ENCODE measurements at regions not wholly inside any gene's neighbourhood (a gene's known extent, or its start where the extent isn't known, plus 50 kb on each side); places are given as distances from the start of the nearest gene placed in this dataset.
"Not testable (repeated sequence)": the region's sequence is repeated elsewhere in the genome, so short reads cannot be mapped to it uniquely, and the experiment has no call there.

GRCh38 chrX:131595120-131595519, 51.2 kb downstream of the OR13H1 start:
- no peak for DNase-seq

DNA sequence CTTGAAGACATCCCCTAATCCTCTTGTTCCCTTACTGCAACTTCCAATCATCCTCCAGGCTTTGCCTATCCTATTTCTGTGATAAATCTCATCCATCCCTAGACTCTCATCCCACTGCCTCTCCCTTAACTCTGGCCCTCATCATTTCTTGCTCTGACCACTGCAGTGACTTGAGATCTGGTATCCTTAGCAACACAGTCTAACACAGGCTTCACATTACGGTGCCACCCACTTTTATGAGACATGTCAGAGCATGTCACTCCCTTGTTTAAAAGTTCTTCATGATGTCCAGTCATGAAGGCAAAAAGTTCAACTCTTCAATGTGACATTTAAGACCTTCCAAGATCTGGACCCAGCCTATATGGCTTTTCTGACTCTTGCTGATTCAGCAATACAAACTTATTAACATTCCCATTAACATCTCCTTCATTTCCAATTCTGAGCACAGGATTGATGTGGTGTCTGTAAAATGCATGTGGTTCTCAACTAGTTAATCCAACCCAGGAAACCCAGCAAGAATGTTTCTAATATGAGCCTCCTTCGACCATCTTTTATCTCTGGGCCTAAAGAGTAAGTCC, 64.0 kb downstream of the OR13H1 start:
- no peak for DNase-seq

DNA sequence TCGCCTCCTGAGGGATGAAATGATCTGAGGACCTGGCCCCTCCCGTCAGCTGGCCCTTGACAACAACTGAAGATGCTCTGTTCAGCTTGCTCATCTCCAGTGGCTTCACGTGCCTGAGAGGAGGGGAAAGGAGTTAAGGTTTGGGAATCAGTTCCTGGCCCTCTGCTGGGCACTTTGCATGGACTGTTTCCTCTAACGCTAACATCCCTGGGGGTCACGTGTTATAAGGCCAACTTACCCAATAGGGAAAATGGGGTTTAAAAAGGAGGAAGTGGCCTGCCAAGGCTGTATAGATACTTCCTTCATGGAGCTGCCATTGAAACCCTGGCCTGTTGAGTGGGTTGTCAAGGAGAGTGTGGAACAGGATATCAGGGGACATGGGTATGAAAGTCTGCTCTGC, 65.6 kb downstream of the OR13H1 start:
- DNase-seq, result no peak

- no peak for DNase-seq
These were observed 69.4 kb downstream of the OR13H1 start for GRCh38 chrX:131613260-131613659.

- no peak for DNase-seq
These were observed 70.4 kb downstream of the OR13H1 start for GRCh38 chrX:131614241-131614640.

DNA sequence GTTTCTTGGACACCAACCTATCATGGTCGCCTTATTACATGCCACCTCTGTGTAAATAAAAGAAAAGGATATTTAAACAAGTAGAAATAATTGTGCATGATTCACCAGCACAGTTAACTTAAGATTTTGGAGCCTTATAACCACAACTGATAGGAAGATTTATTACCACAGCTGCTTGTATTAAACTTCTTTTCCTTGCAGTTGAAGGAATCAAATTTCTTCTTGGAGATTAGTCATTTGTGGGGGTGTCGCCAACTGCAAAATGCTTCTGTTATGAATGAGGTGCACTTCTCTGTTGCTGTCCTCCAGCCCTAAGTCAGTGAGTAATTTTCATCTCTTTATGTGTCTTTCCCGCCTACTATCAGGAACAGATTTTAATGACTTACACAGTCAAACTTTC, 73.3 kb downstream of the OR13H1 start:
- DNase-seq, result no peak

GRCh38 chrX:131621650-131622049, 77.8 kb downstream of the OR13H1 start:
- DNase-seq, result no peak

- peak; percentile 3 for DNase-seq
These were observed 82.9 kb downstream of the OR13H1 start for GRCh38 chrX:131626681-131627296.

DNA sequence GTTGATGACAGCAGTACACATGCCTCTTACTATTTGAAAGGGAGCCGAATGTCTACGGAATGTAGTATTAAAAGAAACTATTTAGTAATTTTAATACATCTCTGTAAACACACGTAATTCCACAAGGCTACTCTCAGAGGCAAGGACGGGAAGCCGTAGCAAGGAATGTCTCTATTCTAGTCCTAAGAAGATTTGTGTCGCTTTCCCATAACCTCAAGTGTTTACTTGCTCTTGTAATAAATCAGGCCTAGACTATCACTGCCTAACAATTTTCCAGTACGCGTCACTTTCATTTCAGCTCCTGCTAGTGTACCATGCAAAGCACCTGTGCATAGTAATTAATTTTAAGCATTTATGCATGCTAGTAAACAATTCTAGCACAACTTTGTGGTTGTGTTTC, 86.7 kb downstream of the OR13H1 start:
- no peak for DNase-seq

GRCh38 chrX:131633285-131633917, 89.5 kb downstream of the OR13H1 start:
- DNase-seq, result peak; percentile 59

DNA sequence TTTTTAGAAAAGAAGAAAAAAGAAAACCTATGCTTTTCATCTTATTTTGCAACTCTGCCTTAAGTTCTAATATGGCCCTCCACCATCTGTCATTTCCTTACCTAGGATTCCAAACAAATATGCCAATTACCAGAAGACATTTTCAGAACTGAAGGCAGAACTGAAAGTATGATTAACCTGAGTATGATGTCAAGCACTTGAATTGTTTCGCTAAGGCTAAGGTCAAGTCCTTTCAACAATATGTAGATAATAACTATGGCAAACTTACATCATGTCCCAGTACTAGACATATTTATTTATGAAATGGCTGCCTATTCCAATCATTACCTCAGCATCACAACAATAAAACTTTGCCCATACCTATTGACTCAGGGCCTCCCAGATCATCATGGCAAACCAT, 91.0 kb downstream of the OR13H1 start:
- DNase-seq, result no peak

DNA sequence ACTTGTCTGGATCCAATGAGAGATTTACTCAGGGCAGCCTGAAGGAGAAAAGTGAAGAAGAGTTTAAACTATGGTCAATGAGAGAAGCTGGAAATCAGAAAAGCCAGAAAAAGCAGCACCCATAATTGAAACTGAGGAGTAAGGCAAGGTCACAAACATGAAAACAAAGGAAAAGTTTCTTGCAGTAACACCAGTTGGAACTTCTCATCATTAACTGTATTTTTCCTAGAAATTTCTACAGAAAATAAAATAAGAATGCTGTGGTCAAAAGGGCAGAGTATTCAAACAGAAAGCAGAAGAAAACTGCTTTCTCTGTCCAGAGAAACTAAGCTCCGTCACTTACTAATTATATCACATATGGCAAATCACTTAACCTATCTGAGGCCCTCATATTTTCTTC, 102.2 kb downstream of the OR13H1 start:
- no peak for DNase-seq

DNA sequence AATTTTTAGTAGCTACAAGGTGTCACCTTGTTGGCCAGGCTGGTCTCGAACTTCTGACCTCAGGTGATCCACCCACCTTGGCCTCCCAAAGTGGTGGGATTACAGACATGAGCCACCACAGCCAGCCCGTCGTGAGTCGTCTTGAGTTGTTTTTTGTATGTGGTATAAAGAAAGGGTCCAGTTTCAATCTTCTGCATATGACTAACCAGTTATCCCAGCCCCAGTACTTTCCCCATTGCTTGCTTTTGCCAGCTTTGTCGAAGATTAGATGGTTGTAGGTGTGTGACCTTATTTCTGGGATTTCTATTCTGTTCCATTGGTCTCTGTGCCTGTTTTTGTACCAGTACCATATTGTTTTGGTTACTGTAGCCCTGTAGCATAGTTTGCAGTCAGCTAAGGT, 105.9 kb downstream of the OR13H1 start:
- no peak for DNase-seq

- no peak for DNase-seq
These were observed 107.0 kb downstream of the OR13H1 start for GRCh38 chrX:131650637-131651410.

DNA sequence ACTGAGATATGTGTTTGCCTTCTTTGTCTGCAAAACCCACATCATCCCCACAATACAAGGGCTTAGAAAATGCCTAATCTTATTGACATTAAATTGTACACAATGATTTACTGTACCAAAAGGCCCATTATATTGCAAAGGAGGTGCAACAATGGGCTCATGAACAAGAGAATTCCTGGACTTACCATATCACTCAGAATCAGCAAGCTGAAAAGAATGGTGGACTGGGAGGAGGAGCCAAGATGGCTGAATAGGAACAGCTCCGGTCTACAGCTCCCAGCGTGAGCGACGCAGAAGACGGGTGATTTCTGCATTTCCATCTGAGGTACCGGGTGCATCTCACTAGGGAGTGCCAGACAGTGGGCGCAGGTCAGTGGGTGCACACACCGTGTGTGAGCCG, 119.9 kb downstream of the OR13H1 start:
- not testable (repeated sequence) for DNase-seq

DNA sequence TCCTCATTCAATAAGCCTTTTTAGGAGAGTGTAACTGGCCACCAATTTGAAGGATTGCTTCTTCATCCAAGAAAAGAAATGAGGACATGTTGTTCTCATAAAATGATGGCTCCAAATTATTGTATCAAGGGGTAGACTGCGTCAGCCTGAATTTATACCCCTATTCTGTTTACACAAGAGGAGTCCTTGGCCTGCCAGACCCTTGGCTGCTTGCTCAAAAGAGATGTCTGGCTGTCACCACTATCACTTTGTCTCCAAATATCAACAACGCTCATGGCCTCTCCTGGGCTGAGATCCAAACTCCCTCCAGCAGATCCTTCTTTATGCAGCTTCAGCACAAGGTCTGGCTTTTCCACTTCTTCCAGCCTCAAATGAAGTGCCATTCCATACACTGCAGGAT, 127.9 kb downstream of the OR13H1 start:
- no peak for DNase-seq

DNA sequence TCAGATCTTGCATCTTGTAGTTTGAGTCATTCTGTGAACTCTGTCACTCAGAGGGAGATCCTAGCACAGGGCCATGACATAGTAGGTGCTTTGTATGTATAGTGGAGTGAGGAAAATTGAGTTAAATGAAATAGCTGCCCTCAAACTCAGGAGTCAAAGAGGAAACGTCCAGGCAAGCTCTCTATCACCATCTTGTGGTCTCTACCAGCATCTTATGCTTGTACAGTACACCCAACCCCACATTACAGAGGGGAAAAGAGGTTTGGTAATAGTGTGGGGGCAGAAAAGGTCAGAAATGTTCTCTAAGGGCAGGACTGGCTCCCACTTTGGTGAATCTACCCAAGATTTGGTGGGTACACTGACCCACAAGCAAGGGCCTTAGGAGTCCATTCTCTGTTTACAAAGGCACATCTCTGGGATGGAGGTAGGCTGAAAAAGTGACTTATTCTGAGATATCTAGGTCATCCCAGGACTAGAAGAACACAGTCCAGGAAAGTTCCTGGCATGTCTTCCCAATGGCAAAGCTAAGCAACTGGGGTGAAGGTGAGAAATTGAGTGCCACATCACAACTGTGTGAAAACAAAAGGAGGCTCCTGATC, 131.8 kb downstream of the OR13H1 start:
- DNase-seq, result peak; percentile 6

DNA sequence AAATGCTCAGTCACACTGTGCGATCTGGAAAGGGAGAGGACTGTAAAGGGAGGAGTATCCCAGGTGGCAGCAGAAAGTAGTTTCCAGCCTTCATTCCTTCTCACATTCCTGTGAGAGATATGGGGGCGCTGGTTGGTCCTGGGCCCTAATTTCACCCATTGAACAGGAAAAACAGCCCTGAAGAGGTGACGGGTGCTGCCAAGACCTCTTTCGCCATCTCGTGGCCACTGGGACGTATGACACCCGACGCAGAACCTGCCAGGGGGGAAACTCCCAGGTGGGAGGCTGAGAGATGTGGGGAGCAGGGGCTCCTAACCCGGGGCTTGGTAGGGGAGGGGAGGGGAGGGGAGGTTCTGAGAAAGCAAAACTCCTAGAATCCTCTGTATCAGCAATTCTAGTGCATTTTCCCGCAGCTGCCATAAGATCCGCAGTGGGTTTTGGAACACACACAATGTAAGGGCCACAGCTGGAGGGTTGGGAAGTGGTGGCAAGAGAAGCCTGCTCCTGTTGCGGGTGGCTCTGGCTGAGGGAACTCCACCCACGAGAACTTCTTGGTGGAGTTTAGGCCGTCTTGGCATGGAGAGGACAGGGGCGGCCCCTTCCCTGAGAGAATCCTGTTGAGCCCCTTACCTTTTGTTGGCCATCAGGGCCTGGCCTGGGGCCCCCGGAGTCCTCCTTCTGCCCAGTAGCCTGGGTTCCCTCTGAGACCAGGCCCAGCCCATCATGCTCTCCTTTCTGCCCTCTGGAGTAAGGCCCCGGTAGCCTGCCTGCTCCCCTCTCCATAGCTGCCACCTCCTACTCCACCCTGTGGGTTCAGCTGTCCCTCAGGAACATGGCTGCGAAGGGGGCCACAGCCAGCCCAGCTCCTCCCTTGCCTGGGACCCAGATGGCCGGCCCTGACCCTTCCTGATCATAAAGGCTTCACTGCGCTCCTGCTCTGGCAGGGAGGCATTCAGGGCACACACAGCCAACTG, 134.1 kb downstream of the OR13H1 start:
- DNase-seq, result peak; percentile 20

- not testable (repeated sequence) for DNase-seq
These were observed 138.9 kb downstream of the OR13H1 start for GRCh38 chrX:131682735-131683134.

DNA sequence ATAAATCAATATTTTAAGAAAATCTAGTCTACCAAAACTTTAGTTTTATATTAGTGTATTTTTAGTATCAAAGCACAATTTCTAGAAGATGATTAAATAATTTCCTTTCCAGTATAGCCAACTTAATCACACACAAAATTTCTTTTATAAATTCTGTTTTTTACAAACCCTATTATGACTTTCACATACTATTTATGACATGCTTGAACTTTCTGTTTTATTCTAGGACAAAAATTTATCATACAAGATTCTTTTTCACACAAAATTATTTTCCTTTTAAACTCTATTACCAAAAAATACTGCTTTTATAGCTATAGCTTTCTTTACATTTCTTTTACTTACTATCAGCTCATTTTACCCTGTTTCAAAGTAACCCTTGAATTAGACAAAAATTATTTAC, 149.5 kb downstream of the OR13H1 start:
- DNase-seq, result no peak

- DNase-seq, result not testable (repeated sequence)
These were observed 153.1 kb downstream of the OR13H1 start for GRCh38 chrX:131696989-131697388.

GRCh38 chrX:131703646-131704045, 159.8 kb downstream of the OR13H1 start:
- DNase-seq, result no peak

All from NCI-H345 (cell line).